CD8-positive, alpha-beta memory T cell (primary cell): ENCODE measurements at regions not wholly inside any gene's neighbourhood (a gene's known extent, or its start where the extent isn't known, plus 50 kb on each side); places are given as distances from the start of the nearest gene placed in this dataset.
"Not testable (repeated sequence)": the region's sequence is repeated elsewhere in the genome, so short reads cannot be mapped to it uniquely, and the experiment has no call there.

Source experiments
- CTCF ChIA-PET: fragments of 350-600 bp; sonication (Branson Sonifier 250); formaldehyde crosslinking; loops from one replicate; lab custom pipeline; 2021; ENCODE audit warnings: antibody characterized with exemption; lab: Charles Lee
- POLR2A ChIA-PET: fragments of 350-600 bp; sonication (Branson Sonifier 250); formaldehyde crosslinking; loops from one replicate; lab custom pipeline; 2021; ENCODE audit warnings: antibody characterized with exemption; lab: Charles Lee
- DNase-seq, 5 donors: peaks; one replicate each; pipeline versions ENCODE4 v3.0.0 to v3.0.0-alpha.2; 2020 to 2022; ENCODE audit warnings: mixed read lengths in 1 of 5
- H3K27ac ChIP-seq: one replicate; pipeline ENCODE4 v1.7.0; 2013; ENCODE audit warnings: low read depth, mild to moderate bottlenecking, low read length, moderate library complexity
- H3K27me3 ChIP-seq: 2 replicates; pipeline ENCODE4 v1.7.0; 2013; ENCODE audit warnings: low read length, mild to moderate bottlenecking; ENCODE audit not compliant: insufficient read depth, poor library complexity, severe bottlenecking
- H3K36me3 ChIP-seq: 2 replicates; pipeline ENCODE4 v1.7.0; 2013; ENCODE audit warnings: mild to moderate bottlenecking, low read length, moderate library complexity; ENCODE audit not compliant: insufficient read depth
- H3K4me1 ChIP-seq: 2 replicates; pipeline ENCODE4 v1.7.0; 2013; ENCODE audit warnings: mild to moderate bottlenecking, low read length, moderate library complexity; ENCODE audit not compliant: insufficient read depth
- H3K4me3 ChIP-seq: 2 replicates; pipeline ENCODE4 v1.7.0; 2013; ENCODE audit warnings: mild to moderate bottlenecking, low read length
- H3K9me3 ChIP-seq: 2 replicates; pipeline ENCODE4 v1.7.0; 2013; ENCODE audit warnings: mild to moderate bottlenecking, low read length
- H3K27ac Mint-ChIP-seq, 8 donors: one replicate each; pipeline ENCODE4 v1.8.0; 2020 to 2021; ENCODE audit warnings: mixed read lengths in 8 of 8, mild to moderate bottlenecking in 6 of 8, inconsistent platforms in 3 of 8, moderate library complexity in 3 of 8
- H3K27me3 Mint-ChIP-seq, 2 donors: one replicate each; pipeline ENCODE4 v1.8.0; 2020 to 2021; ENCODE audit warnings: mixed read lengths in 2 of 2, mild to moderate bottlenecking in 1 of 2, moderate library complexity in 1 of 2
- H3K36me3 Mint-ChIP-seq, 3 donors: one replicate each; pipeline ENCODE4 v1.8.0; 2020 to 2021; ENCODE audit warnings: mixed read lengths in 3 of 3, inconsistent platforms in 1 of 3, mild to moderate bottlenecking in 1 of 3
- H3K4me1 Mint-ChIP-seq, 3 donors: one replicate each; pipeline ENCODE4 v1.8.0; 2020 to 2021; ENCODE audit warnings: mixed read lengths in 3 of 3, inconsistent platforms in 1 of 3, mild to moderate bottlenecking in 1 of 3
- H3K4me3 Mint-ChIP-seq, 7 donors: one replicate each; pipeline ENCODE4 v1.8.0; 2020 to 2021; ENCODE audit warnings: mixed read lengths in 7 of 7, mild to moderate bottlenecking in 6 of 7, moderate library complexity in 4 of 7, inconsistent platforms in 2 of 7
- H3K9me3 Mint-ChIP-seq, 5 donors: one replicate each; pipeline ENCODE4 v1.8.0; 2020 to 2022; ENCODE audit warnings: mixed read lengths in 5 of 5, mild to moderate bottlenecking in 3 of 5, moderate library complexity in 2 of 5, inconsistent platforms in 1 of 5

GRCh38 chr10:131033166-131034085 is 278.1 kb downstream of the TCERG1L start:
- POLR2A ChIA-PET, result no interaction called here
- Mint-ChIP-seq H3K4me1 (no peaks in the 10 kb centered on the region), H3K27ac (no peak overlapping the region), H3K36me3 (no peaks in the 10 kb centered on the region), H3K27me3 (peaks cover 0 to 1% of the 10 kb centered on the region in 2 donors), H3K9me3 (peaks cover 0 to 3% (median 0%) of the 10 kb centered on the region in 5 donors), H3K4me3 (no peak overlapping the region)
- no peaks in the 10 kb centered on the region for H3K9me3 ChIP-seq
- no peak for DNase-seq
- no peaks in the 10 kb centered on the region for H3K4me1 ChIP-seq
- H3K27me3 ChIP-seq, result no peaks in the 10 kb centered on the region
- CTCF ChIA-PET, result no interaction called here
- H3K27ac ChIP-seq, result no peak overlapping the region
- no peaks in the 10 kb centered on the region for H3K36me3 ChIP-seq
- no peak overlapping the region for H3K4me3 ChIP-seq

- no peaks in the 10 kb centered on the region for H3K9me3 ChIP-seq
- no peaks in the 10 kb centered on the region for H3K27me3 ChIP-seq
- H3K27ac Mint-ChIP-seq, result no peak overlapping the region
- H3K27me3 Mint-ChIP-seq, result peaks cover 0 to 1% of the 10 kb centered on the region in 2 donors
- CTCF ChIA-PET, result no interaction called here
- H3K4me1 Mint-ChIP-seq, result no peaks in the 10 kb centered on the region
- no peak overlapping the region for H3K27ac ChIP-seq
- no peaks in the 10 kb centered on the region for H3K36me3 Mint-ChIP-seq
- H3K4me1 ChIP-seq, result no peaks in the 10 kb centered on the region
- H3K9me3 Mint-ChIP-seq, result peaks cover 0 to 3% (median 0%) of the 10 kb centered on the region in 5 donors
- H3K36me3 ChIP-seq, result no peaks in the 10 kb centered on the region
- POLR2A ChIA-PET, result no interaction called here
- H3K4me3 ChIP-seq, result no peak overlapping the region
- no peak for DNase-seq
- no peak overlapping the region for H3K4me3 Mint-ChIP-seq
These were observed 277.1 kb downstream of the TCERG1L start for GRCh38 chr10:131034451-131034850.

- no peak for DNase-seq
- ChIA-PET CTCF (no interaction called here), POLR2A (no interaction called here)
- Histone ChIP-seq H3K36me3 (no peaks in the 10 kb centered on the region), H3K27ac (no peak overlapping the region), H3K27me3 (no peaks in the 10 kb centered on the region), H3K9me3 (no peaks in the 10 kb centered on the region), H3K4me1 (no peaks in the 10 kb centered on the region), H3K4me3 (no peak overlapping the region)
- Mint-ChIP-seq H3K27me3 (peaks cover 0 to 1% of the 10 kb centered on the region in 2 donors), H3K4me3 (no peak overlapping the region), H3K36me3 (no peaks in the 10 kb centered on the region), H3K27ac (no peak overlapping the region), H3K9me3 (peaks cover 0 to 3% (median 2%) of the 10 kb centered on the region in 5 donors), H3K4me1 (no peaks in the 10 kb centered on the region)
These were observed 275.7 kb downstream of the TCERG1L start for GRCh38 chr10:131035779-131036178.

- H3K36me3 ChIP-seq, result no peaks in the 10 kb centered on the region
- Mint-ChIP-seq H3K4me1 (no peaks in the 10 kb centered on the region), H3K4me3 (no peak overlapping the region), H3K27me3 (peaks cover 0 to 1% of the 10 kb centered on the region in 2 donors), H3K9me3 (peaks cover 0 to 2% (median 0%) of the 10 kb centered on the region in 5 donors), H3K27ac (no peak overlapping the region), H3K36me3 (no peaks in the 10 kb centered on the region)
- H3K4me1 ChIP-seq, result no peaks in the 10 kb centered on the region
- ChIA-PET POLR2A (no interaction called here), CTCF (no interaction called here)
- H3K9me3 ChIP-seq, result no peaks in the 10 kb centered on the region
- H3K27me3 ChIP-seq, result no peaks in the 10 kb centered on the region
- DNase-seq, result no peak
- no peak overlapping the region for H3K4me3 ChIP-seq
- H3K27ac ChIP-seq, result no peak overlapping the region
These were observed 273.5 kb downstream of the TCERG1L start for GRCh38 chr10:131038056-131038455.

DNA sequence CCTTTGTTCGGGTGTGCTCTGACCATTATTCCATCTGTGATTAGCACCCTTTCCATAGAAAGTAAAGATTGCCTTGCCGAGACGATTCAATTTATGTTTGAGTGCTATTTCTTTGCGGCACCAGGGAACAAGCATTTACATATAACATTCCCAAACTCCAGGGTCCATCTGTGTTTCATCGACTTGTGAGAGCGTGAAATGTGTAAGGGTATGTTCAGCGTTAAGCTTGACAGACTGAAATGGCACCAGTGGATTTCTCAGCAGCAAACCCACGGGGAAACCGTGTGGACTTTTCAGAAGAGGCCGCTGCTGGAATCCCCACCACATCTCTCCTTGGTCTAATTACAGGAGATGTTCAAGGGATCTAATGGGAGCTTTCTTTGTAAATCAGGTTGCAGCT is 270.5 kb downstream of the TCERG1L start:
- peaks cover 0 to 2% (median 0%) of the 10 kb centered on the region in 5 donors for H3K9me3 Mint-ChIP-seq
- H3K36me3 ChIP-seq, result no peaks in the 10 kb centered on the region

GRCh38 chr10:131041441-131041840 is 270.1 kb downstream of the TCERG1L start:
- no peak overlapping the region for H3K27ac Mint-ChIP-seq
- DNase-seq, result no peak
- Histone ChIP-seq H3K4me3 (no peak overlapping the region), H3K36me3 (no peaks in the 10 kb centered on the region), H3K27me3 (no peaks in the 10 kb centered on the region), H3K4me1 (no peaks in the 10 kb centered on the region), H3K9me3 (no peaks in the 10 kb centered on the region), H3K27ac (no peak overlapping the region)
- ChIA-PET POLR2A (no interaction called here), CTCF (no interaction called here)
- peaks cover 0 to 4% (median 0%) of the 10 kb centered on the region in 5 donors for H3K9me3 Mint-ChIP-seq
- H3K4me3 Mint-ChIP-seq, result no peak overlapping the region
- H3K4me1 Mint-ChIP-seq, result no peaks in the 10 kb centered on the region
- no peaks in the 10 kb centered on the region for H3K36me3 Mint-ChIP-seq
- peaks cover 0 to 1% of the 10 kb centered on the region in 2 donors for H3K27me3 Mint-ChIP-seq

More for the DNA sequence above, 270.5 kb downstream of the TCERG1L start:
- no peak for DNase-seq
- no peak overlapping the region for H3K4me3 Mint-ChIP-seq
- no peaks in the 10 kb centered on the region for H3K4me1 ChIP-seq
- CTCF ChIA-PET, result no interaction called here
- no peaks in the 10 kb centered on the region for H3K9me3 ChIP-seq
- no peak overlapping the region for H3K27ac ChIP-seq
- H3K36me3 Mint-ChIP-seq, result no peaks in the 10 kb centered on the region
- POLR2A ChIA-PET, result no interaction called here
- H3K27me3 ChIP-seq, result no peaks in the 10 kb centered on the region
- H3K4me1 Mint-ChIP-seq, result no peaks in the 10 kb centered on the region
- peaks cover 0 to 1% of the 10 kb centered on the region in 2 donors for H3K27me3 Mint-ChIP-seq
- no peak overlapping the region for H3K4me3 ChIP-seq
- no peak overlapping the region for H3K27ac Mint-ChIP-seq

- H3K4me3 Mint-ChIP-seq, H3K4me1 ChIP-seq, H3K36me3 Mint-ChIP-seq, CTCF ChIA-PET, POLR2A ChIA-PET, DNase-seq, H3K27me3 ChIP-seq, H3K4me3 ChIP-seq, H3K36me3 ChIP-seq, H3K27me3 Mint-ChIP-seq, H3K27ac ChIP-seq, H3K27ac Mint-ChIP-seq, H3K4me1 Mint-ChIP-seq, H3K9me3 ChIP-seq, H3K9me3 Mint-ChIP-seq: not testable (repeated sequence)
These were observed 269.5 kb downstream of the TCERG1L start for GRCh38 chr10:131042015-131042414.
